Caco-2 (cell line): ENCODE measurements at regions not wholly inside any gene's neighbourhood (a gene's known extent, or its start where the extent isn't known, plus 50 kb on each side); places are given as distances from the start of the nearest gene placed in this dataset.

Source experiments
- BruUV-seq: library from RNA; stranded (reverse); fragments of 400-500 nt; replicated peaks from 2 replicates; lab custom pipeline; 2021; lab: Mats Ljungman, UMichigan
- CTCF ChIA-PET: fragments of 300-600 bp; sonication (Branson Sonifier 250); formaldehyde crosslinking; loops from one replicate; lab custom pipeline; 2022; ENCODE audit warnings: antibody characterized with exemption; lab: Charles Lee
- POLR2A ChIA-PET: fragments of 300-600 bp; sonication (Branson Sonifier 250); formaldehyde crosslinking; loops from one replicate; lab custom pipeline; 2022; ENCODE audit warnings: antibody characterized with exemption; lab: Charles Lee
- DNase-seq, 2 experiments: peaks; one replicate each; pipeline versions ENCODE4 v3.0.0 to v3.0.0-alpha.2; 2020 to 2022
- H3K27me3 ChIP-seq: replicated peaks from 2 replicates; pipeline ENCODE4 v1.6.0; 2011; ENCODE audit warnings: low read length; ENCODE audit not compliant: control insufficient read depth, insufficient read depth
- H3K36me3 ChIP-seq: 2 replicates; pipeline ENCODE4 v1.5.1; 2011; ENCODE audit warnings: low read length; ENCODE audit not compliant: control insufficient read depth, insufficient read depth
- H3K4me1 ChIP-seq: fragments of 250-450 bp; sonication (Bioruptor Pico); 2 replicates; pipeline ENCODE4 v1.5.1; 2020; ENCODE audit warnings: mild to moderate bottlenecking
- H3K4me3 ChIP-seq: 2 replicates; pipeline ENCODE4 v1.5.1; 2011; ENCODE audit warnings: low read depth, mild to moderate bottlenecking, control low read depth, low read length
- H3K9me3 ChIP-seq: fragments of 250-450 bp; sonication (Bioruptor Pico); 2 replicates; pipeline ENCODE4 v1.5.1; 2020; ENCODE audit warnings: mild to moderate bottlenecking, moderate library complexity
- H3K27ac Mint-ChIP-seq: one replicate; pipeline ENCODE4 v1.8.0; 2022; ENCODE audit warnings: mixed read lengths; ENCODE audit not compliant: unreplicated experiment
- H3K27me3 Mint-ChIP-seq: one replicate; pipeline ENCODE4 v1.8.0; 2022; ENCODE audit warnings: mixed read lengths; ENCODE audit not compliant: insufficient read depth, unreplicated experiment
- H3K36me3 Mint-ChIP-seq: one replicate; pipeline ENCODE4 v1.8.0; 2022; ENCODE audit warnings: mild to moderate bottlenecking, mixed read lengths; ENCODE audit not compliant: insufficient read depth, unreplicated experiment
- H3K4me1 Mint-ChIP-seq: one replicate; pipeline ENCODE4 v1.8.0; 2022; ENCODE audit warnings: low read depth, mixed read lengths; ENCODE audit not compliant: unreplicated experiment
- H3K4me3 Mint-ChIP-seq: one replicate; pipeline ENCODE4 v1.8.0; 2022; ENCODE audit warnings: mild to moderate bottlenecking, moderate library complexity, mixed read lengths; ENCODE audit not compliant: unreplicated experiment
- H3K9me3 Mint-ChIP-seq: one replicate; pipeline ENCODE4 v1.8.0; 2022; ENCODE audit warnings: mixed read lengths; ENCODE audit not compliant: unreplicated experiment
- CTCF ChIP-seq, 2 experiments: fragments of 200-600 bp in 1 of 2; IDR thresholded peaks; 1 replicate in 1 of 2; 2 replicates in 1 of 2; pipeline versions ENCODE4 v1.5.1 to v1.8.0; 2011 to 2022; ENCODE audit warnings: antibody characterized with exemption in 1 of 2, control low read depth in 1 of 2, inconsistent platforms in 1 of 2, low read depth in 1 of 2, low read length in 1 of 2, mild to moderate bottlenecking in 1 of 2, moderate library complexity in 1 of 2; ENCODE audit not compliant: insufficient read depth in 1 of 2, severe bottlenecking in 1 of 2, unreplicated experiment in 1 of 2
- intact Hi-C: fragments of 100-400 bp; cut with micrococcal nuclease; formaldehyde crosslinking; loops from one replicate; pipeline ENCODE4 v1.10.0; 2022; ENCODE audit not compliant: unreplicated experiment

GRCh38 chr2:137900421-137901141, 63.7 kb upstream of the HNMT start:
- DNase-seq: no peak
- no peaks in the 10 kb centered on the region for H3K36me3 ChIP-seq
- BruUV-seq: no TSS peak
- H3K27ac Mint-ChIP-seq: no peak overlapping the region
- H3K4me3 ChIP-seq: no peak overlapping the region
- peaks cover 13% of the 10 kb centered on the region for H3K4me1 Mint-ChIP-seq
- CTCF ChIA-PET: interaction anchor here (1.7 kb wide), 1 partner anchor 12 kb away, joined by 4 read pairs; no protein-coding TSS in a partner anchor
- intact Hi-C loops: no loop called here
- H3K27me3 ChIP-seq: no peaks in the 10 kb centered on the region
- H3K9me3 Mint-ChIP-seq: no peaks in the 10 kb centered on the region
- no peaks in the 10 kb centered on the region for H3K36me3 Mint-ChIP-seq
- POLR2A ChIA-PET: no interaction called here
- H3K9me3 ChIP-seq: no peaks in the 10 kb centered on the region
- H3K27me3 Mint-ChIP-seq: no peaks in the 10 kb centered on the region
- H3K4me3 Mint-ChIP-seq: no peak overlapping the region
- H3K4me1 ChIP-seq: peaks cover 8% of the 10 kb centered on the region
- TF ChIP-seq CTCF (IDR thresholded peaks at IDR 0.05; ENCODE audit: insufficient read depth in 1 of 2, low read depth in 1 of 2, low read length in 1 of 2, severe bottlenecking in 1 of 2, unreplicated experiment in 1 of 2): no peak

GRCh38 chr2:137910641-137911040, 53.6 kb upstream of the HNMT start:
- Mint-ChIP-seq H3K4me1 (peaks cover 14% of the 10 kb centered on the region), H3K27me3 (no peaks in the 10 kb centered on the region), H3K4me3 (no peak overlapping the region), H3K9me3 (no peaks in the 10 kb centered on the region), H3K36me3 (no peaks in the 10 kb centered on the region), H3K27ac (no peak overlapping the region)
- Histone ChIP-seq H3K36me3 (no peaks in the 10 kb centered on the region), H3K4me1 (no peaks in the 10 kb centered on the region), H3K9me3 (no peaks in the 10 kb centered on the region), H3K4me3 (no peak overlapping the region), H3K27me3 (no peaks in the 10 kb centered on the region)
- ChIA-PET POLR2A (no interaction called here), CTCF (interaction anchor here (0.6 to 1.6 kb wide), 7 partner anchors 12 to 916 kb away, joined by 3 to 11 read pairs (median 4); no protein-coding TSS in a partner anchor)
- DNase-seq: peak in 1 of 2 experiments; percentile 26
- peak; percentile 52 to 74 for TF ChIP-seq CTCF (IDR thresholded peaks at IDR 0.05; ENCODE audit: insufficient read depth in 1 of 2, low read depth in 1 of 2, low read length in 1 of 2, severe bottlenecking in 1 of 2, unreplicated experiment in 1 of 2)
- BruUV-seq: no TSS peak
- intact Hi-C loops: loop anchor here (1.0 to 10.0 kb wide), 7 partner anchors 180 to 919 kb away; no protein-coding TSS in a partner anchor

- no TSS peak for BruUV-seq
- Histone ChIP-seq H3K9me3 (no peaks in the 10 kb centered on the region), H3K36me3 (no peaks in the 10 kb centered on the region), H3K4me1 (no peaks in the 10 kb centered on the region), H3K27me3 (no peaks in the 10 kb centered on the region), H3K4me3 (no peak overlapping the region)
- CTCF ChIA-PET: no interaction called here
- Mint-ChIP-seq H3K4me3 (no peak overlapping the region), H3K9me3 (no peaks in the 10 kb centered on the region), H3K36me3 (no peaks in the 10 kb centered on the region), H3K27me3 (no peaks in the 10 kb centered on the region), H3K4me1 (peaks cover 14% of the 10 kb centered on the region), H3K27ac (no peak overlapping the region)
- intact Hi-C loops: loop anchor here (5.0 to 10.0 kb wide), 3 partner anchors 280 to 582 kb away; no protein-coding TSS in a partner anchor
- no peak for TF ChIP-seq CTCF (IDR thresholded peaks at IDR 0.05; ENCODE audit: insufficient read depth in 1 of 2, low read depth in 1 of 2, low read length in 1 of 2, severe bottlenecking in 1 of 2, unreplicated experiment in 1 of 2)
- no peak for DNase-seq
- POLR2A ChIA-PET: no interaction called here
Observed at GRCh38 chr2:137912371-137912770, 51.9 kb upstream of the HNMT start.
